ENCODE measurements at regions not wholly inside any gene's neighbourhood (a gene's known extent, or its start where the extent isn't known, plus 50 kb on each side); places are given as distances from the start of the nearest gene placed in this dataset.

DNA sequence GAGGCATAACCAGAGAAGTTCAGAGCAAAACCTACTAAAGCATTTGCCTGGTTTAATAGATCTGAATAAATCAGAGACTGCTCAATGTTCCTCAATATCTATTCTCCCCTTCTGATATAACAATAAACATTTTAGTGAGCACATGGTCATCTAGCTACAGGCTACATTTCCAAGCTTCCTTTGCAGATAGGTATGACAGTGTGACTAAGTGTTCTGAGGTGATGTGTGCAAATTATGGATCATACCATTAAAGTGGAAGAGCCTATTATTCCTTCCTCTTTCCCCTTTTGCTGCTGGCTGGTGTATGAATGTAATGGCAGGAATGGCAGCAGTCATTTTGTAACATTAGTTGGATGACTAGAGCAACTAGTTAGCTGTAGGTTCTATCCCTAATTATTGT is 285.8 kb upstream of the RASA1 start:
- H3K4me3 ChIP-seq (ENCODE audit: low read depth, low read length), result no peak overlapping the region
- TF ChIP-seq, protein P1, sequence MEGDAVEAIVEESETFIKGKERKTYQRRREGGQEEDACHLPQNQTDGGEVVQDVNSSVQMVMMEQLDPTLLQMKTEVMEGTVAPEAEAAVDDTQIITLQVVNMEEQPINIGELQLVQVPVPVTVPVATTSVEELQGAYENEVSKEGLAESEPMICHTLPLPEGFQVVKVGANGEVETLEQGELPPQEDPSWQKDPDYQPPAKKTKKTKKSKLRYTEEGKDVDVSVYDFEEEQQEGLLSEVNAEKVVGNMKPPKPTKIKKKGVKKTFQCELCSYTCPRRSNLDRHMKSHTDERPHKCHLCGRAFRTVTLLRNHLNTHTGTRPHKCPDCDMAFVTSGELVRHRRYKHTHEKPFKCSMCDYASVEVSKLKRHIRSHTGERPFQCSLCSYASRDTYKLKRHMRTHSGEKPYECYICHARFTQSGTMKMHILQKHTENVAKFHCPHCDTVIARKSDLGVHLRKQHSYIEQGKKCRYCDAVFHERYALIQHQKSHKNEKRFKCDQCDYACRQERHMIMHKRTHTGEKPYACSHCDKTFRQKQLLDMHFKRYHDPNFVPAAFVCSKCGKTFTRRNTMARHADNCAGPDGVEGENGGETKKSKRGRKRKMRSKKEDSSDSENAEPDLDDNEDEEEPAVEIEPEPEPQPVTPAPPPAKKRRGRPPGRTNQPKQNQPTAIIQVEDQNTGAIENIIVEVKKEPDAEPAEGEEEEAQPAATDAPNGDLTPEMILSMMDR (IDR thresholded peaks at IDR 0.05; ENCODE audit: low read depth, low read length, missing control alignments), result no peak
- DNase-seq (ENCODE audit: low read depth), result no peak
- in situ Hi-C loops (cut with HindIII; ENCODE audit: low sequenced_read_pairs), result no loop called here

DNA sequence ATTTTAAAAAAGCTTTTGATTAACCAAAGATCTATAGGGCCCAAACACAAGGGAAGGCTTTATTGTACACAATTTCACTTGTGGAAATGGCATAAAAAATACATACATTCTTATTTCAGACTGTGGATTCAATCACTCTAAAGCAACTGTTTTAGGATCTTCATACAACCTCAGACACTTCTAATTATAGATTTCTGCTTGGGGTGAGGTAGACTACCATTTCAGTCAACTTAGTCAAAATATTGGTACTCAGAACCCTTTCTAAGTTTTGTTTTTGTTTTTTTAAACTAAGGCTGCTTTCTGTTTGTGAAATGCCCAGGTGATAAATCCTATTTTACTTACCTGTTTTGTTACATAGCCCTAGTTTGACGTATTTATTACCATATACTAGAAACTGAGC is 284.5 kb upstream of the RASA1 start:
- H3K4me3 ChIP-seq (ENCODE audit: low read depth, low read length), result no peak overlapping the region
- TF ChIP-seq, protein P1 (IDR thresholded peaks at IDR 0.05; ENCODE audit: low read depth, low read length, missing control alignments), result no peak
- in situ Hi-C loops (cut with HindIII; ENCODE audit: low sequenced_read_pairs), result no loop called here
- DNase-seq (ENCODE audit: low read depth), result no peak

- in situ Hi-C loops (cut with HindIII; ENCODE audit: low sequenced_read_pairs), result no loop called here
- no peak for DNase-seq (ENCODE audit: low read depth)
- TF ChIP-seq, protein P1 (IDR thresholded peaks at IDR 0.05; ENCODE audit: low read depth, low read length, missing control alignments), result no peak
- H3K4me3 ChIP-seq (ENCODE audit: low read depth, low read length), result no peak overlapping the region
Measured at GRCh38 chr5:86986837-86987236, 280.8 kb upstream of the RASA1 start.

GRCh38 chr5:86997516-86997915 is 270.2 kb upstream of the RASA1 start:
- in situ Hi-C loops (cut with HindIII; ENCODE audit: low sequenced_read_pairs), result no loop called here
- no peak for DNase-seq (ENCODE audit: low read depth)
- TF ChIP-seq, protein P1 (IDR thresholded peaks at IDR 0.05; ENCODE audit: low read depth, low read length, missing control alignments), result no peak
- no peak overlapping the region for H3K4me3 ChIP-seq (ENCODE audit: low read depth, low read length)

- TF ChIP-seq, protein P1 (IDR thresholded peaks at IDR 0.05; ENCODE audit: low read depth, low read length, missing control alignments), result no peak
- in situ Hi-C loops (cut with HindIII; ENCODE audit: low sequenced_read_pairs), result no loop called here
- no peak for DNase-seq (ENCODE audit: low read depth)
- H3K4me3 ChIP-seq (ENCODE audit: low read depth, low read length), result no peak overlapping the region
Measured at GRCh38 chr5:86999951-87000350, 267.7 kb upstream of the RASA1 start.

GRCh38 chr5:87002485-87002884 is 265.2 kb upstream of the RASA1 start:
- in situ Hi-C loops (cut with HindIII; ENCODE audit: low sequenced_read_pairs), result no loop called here
- H3K4me3 ChIP-seq (ENCODE audit: low read depth, low read length), result no peak overlapping the region
- TF ChIP-seq, protein P1 (IDR thresholded peaks at IDR 0.05; ENCODE audit: low read depth, low read length, missing control alignments), result no peak
- DNase-seq (ENCODE audit: low read depth), result no peak

DNA sequence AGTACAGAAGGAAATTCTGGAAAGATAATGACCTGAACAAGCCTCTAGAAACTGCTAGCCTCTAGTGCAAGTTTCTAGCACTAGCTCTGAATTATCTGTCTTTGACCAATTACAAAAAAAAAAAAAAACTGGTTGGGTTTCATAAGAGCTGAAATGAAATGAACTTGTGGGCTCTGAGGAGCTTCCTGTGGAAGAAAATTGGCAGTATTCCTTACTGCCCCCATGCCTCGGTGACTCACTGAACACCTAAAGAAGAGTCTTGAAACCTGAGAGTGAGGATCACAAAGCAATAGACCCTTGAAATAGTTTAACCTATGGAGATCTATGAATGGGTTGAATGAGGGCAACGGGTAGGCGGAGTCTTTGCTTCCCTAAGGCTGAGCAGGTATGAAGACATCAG is 263.6 kb upstream of the RASA1 start:
- peak; percentile 43 for DNase-seq (ENCODE audit: low read depth)
- no peak overlapping the region for H3K4me3 ChIP-seq (ENCODE audit: low read depth, low read length)
- TF ChIP-seq, protein P1 (IDR thresholded peaks at IDR 0.05; ENCODE audit: low read depth, low read length, missing control alignments), result no peak
- in situ Hi-C loops (cut with HindIII; ENCODE audit: low sequenced_read_pairs), result no loop called here

All from astrocyte of the cerebellum (primary cell).